RWPE1 (cell line): ENCODE measurements at regions not wholly inside any gene's neighbourhood (a gene's known extent, or its start where the extent isn't known, plus 50 kb on each side); places are given as distances from the start of the nearest gene placed in this dataset.

ENCODE experiments used
- CTCF ChIA-PET: fragments of 350-600 bp; sonication (Branson Sonifier 250); formaldehyde crosslinking; extraction: SDS; loops from one replicate; lab custom pipeline; 2021; lab: Yijun Ruan, JAX
- POLR2A ChIA-PET: fragments of 400-600 bp; formaldehyde crosslinking; extraction: SDS; loops from one replicate; lab custom pipeline; 2020; ENCODE audit warnings: antibody characterized with exemption; ENCODE audit not compliant: low non-redundant PET; lab: Yijun Ruan, JAX
- DNase-seq: peaks from one replicate; pipeline ENCODE4 v3.0.0; 2012; ENCODE audit warnings: low spot score
- H3K27ac ChIP-seq: fragments of 450-650 bp; 2 replicates; pipeline ENCODE4 v1.5.1; 2017
- CTCF ChIP-seq: fragments of 450-650 bp; conservative IDR thresholded peaks from 2 replicates; pipeline ENCODE4 v1.5.1; 2017; ENCODE audit warnings: low read depth, mild to moderate bottlenecking

GRCh38 chr5:158638396-158638795 is 461.3 kb downstream of the EBF1 start:
- ChIA-PET POLR2A (no interaction called here), CTCF (interaction anchor here (0.5 kb wide), 1 partner anchor 663 kb away, joined by 4 read pairs; no protein-coding TSS in a partner anchor)
- DNase-seq = no peak
- TF ChIP-seq CTCF = no peak
- H3K27ac ChIP-seq = no peak overlapping the region

- POLR2A ChIA-PET = no interaction called here
- no peak for DNase-seq
- CTCF ChIA-PET = interaction anchor here (0.6 kb wide), 1 partner anchor 9 kb away, joined by 4 read pairs; no protein-coding TSS in a partner anchor
- H3K27ac ChIP-seq = no peak overlapping the region
- no peak for TF ChIP-seq CTCF
Observed at GRCh38 chr5:158637039-158637438, 462.7 kb downstream of the EBF1 start.

- ChIA-PET POLR2A (no interaction called here), CTCF (no interaction called here)
- no peak overlapping the region for H3K27ac ChIP-seq
- DNase-seq = no peak
- TF ChIP-seq CTCF = no peak
Observed at GRCh38 chr5:158635565-158635964, 464.2 kb downstream of the EBF1 start.

- no peak overlapping the region for H3K27ac ChIP-seq
- ChIA-PET POLR2A (no interaction called here), CTCF (no interaction called here)
- no peak for TF ChIP-seq CTCF
- DNase-seq = no peak
Observed at GRCh38 chr5:158634714-158635113, 465.0 kb downstream of the EBF1 start.

GRCh38 chr5:158629591-158630312 is 470.0 kb downstream of the EBF1 start:
- CTCF ChIA-PET = no interaction called here
- no peak for DNase-seq
- no peak for TF ChIP-seq CTCF
- POLR2A ChIA-PET = interaction anchor here (0.6 kb wide), 1 partner anchor 29 kb away, joined by 3 read pairs; no protein-coding TSS in a partner anchor
- no peak overlapping the region for H3K27ac ChIP-seq

- H3K27ac ChIP-seq = no peak overlapping the region
- no peak for TF ChIP-seq CTCF
- POLR2A ChIA-PET = no interaction called here
- CTCF ChIA-PET = interaction anchor here (0.7 kb wide), 1 partner anchor 1285 kb away, joined by 3 read pairs; no protein-coding TSS in a partner anchor
- DNase-seq = no peak
Observed at GRCh38 chr5:158626718-158627117, 473.0 kb downstream of the EBF1 start.
